ENCODE measurements at regions not wholly inside any gene's neighbourhood (a gene's known extent, or its start where the extent isn't known, plus 50 kb on each side); places are given as distances from the start of the nearest gene placed in this dataset.

GRCh38 chr5:9713959-9714586, 83.9 kb upstream of the TAS2R1 start:
- TF ChIP-seq CTCF (conservative IDR thresholded peaks at IDR 0.05; ENCODE audit: low read length) (no peak), EZH2phosphoT487 (IDR thresholded peaks at IDR 0.05; ENCODE audit: borderline replicate concordance, low read depth, low read length) (no peak)
